Spleen (tissue), 11 donors: ENCODE measurements at regions not wholly inside any gene's neighbourhood (a gene's known extent, or its start where the extent isn't known, plus 50 kb on each side); places are given as distances from the start of the nearest gene placed in this dataset.

Experiments used
- DNase-seq: peaks from one replicate; pipeline ENCODE4 v3.0.0-alpha.2; 2020
- H3K27ac ChIP-seq, 8 donors: fragments of 200-600 bp; sonication (generic) in 7 of 8; 1 replicate in 4 of 8; 2 replicates in 4 of 8; pipeline versions ENCODE4 v1.5.0 to v1.8.0; 2016 to 2021; ENCODE audit warnings: inconsistent platforms in 4 of 8, mild to moderate bottlenecking in 4 of 8, moderate library complexity in 1 of 8
- H3K27me3 ChIP-seq, 7 donors: fragments of 200-600 bp; sonication (generic) in 6 of 7; replicated peaks in 1 of 7; 1 replicate in 4 of 7; 2 replicates in 3 of 7; pipeline versions ENCODE4 v1.5.0 to v1.8.0; 2016 to 2021; ENCODE audit warnings: inconsistent platforms in 3 of 7, mild to moderate bottlenecking in 1 of 7
- H3K36me3 ChIP-seq, 6 donors: fragments of 200-600 bp; sonication (generic) in 5 of 6; 1 replicate in 4 of 6; 2 replicates in 2 of 6; pipeline versions ENCODE4 v1.5.0 to v1.8.0; 2016 to 2021; ENCODE audit warnings: inconsistent platforms in 2 of 6
- H3K4me1 ChIP-seq, 6 donors: fragments of 200-600 bp; sonication (generic) in 5 of 6; 1 replicate in 3 of 6; 2 replicates in 3 of 6; pipeline versions ENCODE4 v1.5.0 to v1.8.0; 2016 to 2021; ENCODE audit warnings: inconsistent platforms in 3 of 6
- H3K4me3 ChIP-seq, 8 donors: fragments of 200-600 bp; sonication (generic) in 7 of 8; 1 replicate in 4 of 8; 2 replicates in 4 of 8; pipeline versions ENCODE4 v1.5.0 to v1.8.0; 2016 to 2021; ENCODE audit warnings: inconsistent platforms in 4 of 8, mild to moderate bottlenecking in 4 of 8, moderate library complexity in 2 of 8
- H3K9me3 ChIP-seq, 8 donors: fragments of 200-600 bp; sonication (generic) in 7 of 8; 1 replicate in 4 of 8; 2 replicates in 4 of 8; pipeline versions ENCODE4 v1.5.0 to v1.8.0; 2016 to 2021; ENCODE audit warnings: inconsistent platforms in 4 of 8
- POLR2A ChIP-seq, 3 donors: fragments of 450-650 bp; IDR thresholded peaks; one replicate each; pipeline ENCODE4 v1.5.1; 2017; ENCODE audit warnings: antibody characterized with exemption in 3 of 3, mild to moderate bottlenecking in 1 of 3
- POLR2AphosphoS5 ChIP-seq, 3 donors: sonication (generic); formaldehyde crosslinking; IDR thresholded peaks; one replicate each; pipeline ENCODE4 v1.5.1; 2017; ENCODE audit warnings: antibody characterized with exemption in 3 of 3
- WGBS, 5 donors: extraction: QIAGEN DNeasy Blood & Tissue Kit in 3 of 5; methylation state at CpG; one replicate each; pipeline versions ENCODE4 v1.1.5 to v1.1.7; 2013 to 2018; 5-methylcytosine and 5-hydroxymethylcytosine counted together
- intact Hi-C: fragments of 100-400 bp; cut with DNase I; formaldehyde crosslinking; loops from one replicate; pipeline ENCODE4 v1.15.0; 2023; ENCODE audit warnings: low total_unique reads
- TF ChIP-seq, protein P1 (sequence below), 11 experiments: fragments of 200-600 bp in 7 of 11; fragments of 450-650 bp in 4 of 11; sonication (generic) in 4 of 11; IDR thresholded peaks in 8 of 11; conservative IDR thresholded peaks in 3 of 11; 1 replicate in 7 of 11; 2 replicates in 4 of 11; pipeline versions ENCODE4 v1.4.0 to v1.8.0; 2016 to 2021; ENCODE audit warnings: antibody characterized with exemption in 11 of 11, inconsistent platforms in 4 of 11, mild to moderate bottlenecking in 1 of 11
- donor health status: healthy with polysubstance abuse.
- donor health status: DM: no; HTN: no; CAD: no; lungs with moderate emphysema.
- donor health status: DM: no; HTN: no; CAD: no.
- donor health status: Bipolar disorder and iron deficiency.
- donor health status: healthy.
- donor health status: DM: no; HTN: no; CAD: no.
- donor health status: DM: yes; HTN: yes; CAD: no.

DNA sequence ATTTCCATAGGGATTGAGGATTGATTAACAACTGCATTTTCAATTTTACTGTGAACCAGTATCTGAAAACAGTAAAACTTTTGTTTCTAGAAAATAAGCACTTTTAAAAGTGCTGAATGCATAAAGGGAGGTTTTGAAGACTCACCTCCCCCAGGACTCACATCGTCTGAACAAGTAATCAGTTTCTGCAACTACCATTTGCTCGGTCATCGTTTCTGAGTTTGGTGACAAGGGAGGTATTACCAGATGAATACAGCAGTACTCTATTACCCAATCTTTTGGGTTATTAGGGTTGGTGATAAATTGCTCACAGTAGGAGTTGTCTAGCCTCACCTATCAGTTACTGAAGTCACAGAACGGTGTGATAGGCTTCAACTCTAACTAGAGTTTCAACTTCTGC lies 234.5 kb upstream of the FN1 start:
- no peaks in the 10 kb centered on the region for H3K36me3 ChIP-seq
- intact Hi-C loops: no loop called here
- TF ChIP-seq POLR2AphosphoS5 (IDR thresholded peaks at IDR 0.05) (no peak), POLR2A (IDR thresholded peaks at IDR 0.05) (no peak)
- TF ChIP-seq, protein P1, sequence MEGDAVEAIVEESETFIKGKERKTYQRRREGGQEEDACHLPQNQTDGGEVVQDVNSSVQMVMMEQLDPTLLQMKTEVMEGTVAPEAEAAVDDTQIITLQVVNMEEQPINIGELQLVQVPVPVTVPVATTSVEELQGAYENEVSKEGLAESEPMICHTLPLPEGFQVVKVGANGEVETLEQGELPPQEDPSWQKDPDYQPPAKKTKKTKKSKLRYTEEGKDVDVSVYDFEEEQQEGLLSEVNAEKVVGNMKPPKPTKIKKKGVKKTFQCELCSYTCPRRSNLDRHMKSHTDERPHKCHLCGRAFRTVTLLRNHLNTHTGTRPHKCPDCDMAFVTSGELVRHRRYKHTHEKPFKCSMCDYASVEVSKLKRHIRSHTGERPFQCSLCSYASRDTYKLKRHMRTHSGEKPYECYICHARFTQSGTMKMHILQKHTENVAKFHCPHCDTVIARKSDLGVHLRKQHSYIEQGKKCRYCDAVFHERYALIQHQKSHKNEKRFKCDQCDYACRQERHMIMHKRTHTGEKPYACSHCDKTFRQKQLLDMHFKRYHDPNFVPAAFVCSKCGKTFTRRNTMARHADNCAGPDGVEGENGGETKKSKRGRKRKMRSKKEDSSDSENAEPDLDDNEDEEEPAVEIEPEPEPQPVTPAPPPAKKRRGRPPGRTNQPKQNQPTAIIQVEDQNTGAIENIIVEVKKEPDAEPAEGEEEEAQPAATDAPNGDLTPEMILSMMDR (IDR thresholded peaks at IDR 0.05 in 8 of 11, conservative IDR thresholded peaks at IDR 0.05 in 3 of 11): no peak

DNA sequence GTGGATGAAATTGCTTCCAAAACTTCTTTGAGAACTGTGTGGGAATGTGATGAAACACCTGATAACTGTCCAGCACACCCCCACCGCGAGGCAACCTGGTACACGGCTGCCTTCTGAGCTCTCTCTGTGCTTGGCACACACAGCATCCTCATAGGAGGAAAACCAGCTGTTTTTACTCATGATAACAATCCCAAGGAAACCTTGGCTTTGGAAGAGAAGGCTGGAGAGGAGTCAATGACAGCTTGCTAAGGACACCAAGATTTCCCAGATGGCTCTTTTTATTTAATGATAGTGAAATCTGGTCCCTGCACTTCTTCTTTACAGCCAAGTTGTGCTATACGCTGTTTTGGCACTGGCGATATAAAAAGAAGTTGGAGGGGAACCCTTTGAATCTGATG lies 232.5 kb upstream of the FN1 start:
- intact Hi-C loops: no loop called here
- Histone ChIP-seq H3K27ac (no peak overlapping the region), H3K36me3 (no peaks in the 10 kb centered on the region), H3K4me3 (no peak overlapping the region), H3K9me3 (no peaks in the 10 kb centered on the region), H3K27me3 (peaks cover 0 to 12% (median 0%) of the 10 kb centered on the region in 7 donors), H3K4me1 (no peaks in the 10 kb centered on the region)
- TF ChIP-seq POLR2A (IDR thresholded peaks at IDR 0.05) (no peak), POLR2AphosphoS5 (IDR thresholded peaks at IDR 0.05) (no peak)
- TF ChIP-seq, protein P1 (IDR thresholded peaks at IDR 0.05 in 8 of 11, conservative IDR thresholded peaks at IDR 0.05 in 3 of 11): no peak
- DNase-seq: no peak
- 64 to 85% (median 74%) methylated on average over 5 of the region's 5 CpGs for WGBS, 5 donors

More for the DNA sequence above, 234.5 kb upstream of the FN1 start:
- 79 to 92% (median 87%) methylated on average over 4 of the region's 4 CpGs for WGBS, 5 donors
- DNase-seq: no peak
- Histone ChIP-seq H3K9me3 (no peaks in the 10 kb centered on the region), H3K27ac (no peak overlapping the region), H3K4me1 (no peaks in the 10 kb centered on the region), H3K27me3 (peaks cover 0 to 12% (median 0%) of the 10 kb centered on the region in 7 donors), H3K4me3 (no peak overlapping the region)

DNA sequence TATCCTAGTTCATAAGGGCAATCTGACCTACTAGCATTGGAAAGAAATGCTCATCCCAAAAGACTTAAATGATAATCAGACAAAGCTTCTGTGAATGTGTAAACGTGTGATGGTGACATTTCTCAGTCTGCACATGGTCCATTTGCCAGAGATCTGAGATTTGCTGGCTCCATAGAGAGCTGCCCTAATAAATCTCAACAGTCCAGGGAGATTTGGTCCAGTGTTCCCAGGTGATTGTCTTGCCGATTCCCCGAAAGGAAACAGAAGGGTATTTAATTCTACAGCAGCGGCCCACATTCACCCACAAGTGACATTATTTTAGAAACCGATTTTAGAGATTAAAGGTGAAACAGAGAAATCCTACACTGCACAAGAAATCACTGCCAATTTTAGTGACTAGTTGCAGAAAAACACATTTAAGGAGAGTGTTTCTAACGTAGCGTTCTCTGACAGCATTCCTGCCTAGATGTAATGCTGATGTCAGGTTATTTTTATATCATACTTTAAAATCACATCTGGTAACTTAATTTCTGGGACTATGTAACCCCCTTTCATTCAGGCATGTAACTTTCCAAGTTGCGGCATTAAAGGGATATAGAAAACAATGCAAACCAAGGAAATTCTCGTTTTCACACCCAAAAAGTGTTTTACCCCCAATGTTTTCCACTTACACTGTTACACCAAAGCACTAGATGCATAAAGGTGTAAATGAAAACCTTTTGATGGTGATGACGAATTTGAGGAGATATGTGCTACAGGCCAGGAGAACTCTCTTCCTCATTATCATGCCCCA lies 231.9 kb upstream of the FN1 start:
- 83 to 94% (median 86%) methylated on average over 10 of the region's 10 CpGs for WGBS, 5 donors
- H3K36me3 ChIP-seq: no peaks in the 10 kb centered on the region
- intact Hi-C loops: no loop called here

More for the DNA sequence above, 231.9 kb upstream of the FN1 start:
- Histone ChIP-seq H3K9me3 (no peaks in the 10 kb centered on the region), H3K4me3 (no peak overlapping the region), H3K27me3 (peaks cover 0 to 12% (median 0%) of the 10 kb centered on the region in 7 donors), H3K4me1 (no peaks in the 10 kb centered on the region), H3K27ac (no peak overlapping the region)
- DNase-seq: no peak
- no peak for TF ChIP-seq POLR2A (IDR thresholded peaks at IDR 0.05)
- TF ChIP-seq, protein P1 (IDR thresholded peaks at IDR 0.05 in 8 of 11, conservative IDR thresholded peaks at IDR 0.05 in 3 of 11): no peak
- TF ChIP-seq POLR2AphosphoS5 (IDR thresholded peaks at IDR 0.05): no peak
